HG03442 (cell line): ENCODE measurements at regions not wholly inside any gene's neighbourhood (a gene's known extent, or its start where the extent isn't known, plus 50 kb on each side); places are given as distances from the start of the nearest gene placed in this dataset.

Source experiments
- ATAC-seq: cut with Tn5 transposase; IDR thresholded peaks from one replicate; pipeline ENCODE4 v1.9.1; 2021; ENCODE audit warnings: mild to moderate bottlenecking, moderate library complexity; ENCODE audit not compliant: unreplicated experiment

- ATAC-seq, result no peak
Observed at GRCh38 chr4:81838586-81838985, 366.9 kb upstream of the RASGEF1B start.

- no peak for ATAC-seq
Observed at GRCh38 chr4:81836716-81837115, 365.0 kb upstream of the RASGEF1B start.

GRCh38 chr4:81833576-81833975 is 361.9 kb upstream of the RASGEF1B start:
- ATAC-seq, result no peak

GRCh38 chr4:81828991-81829390 is 357.3 kb upstream of the RASGEF1B start:
- no peak for ATAC-seq

GRCh38 chr4:81827577-81828202 is 356.0 kb upstream of the RASGEF1B start:
- ATAC-seq, result peak; percentile 93

GRCh38 chr4:81826817-81827424 is 355.2 kb upstream of the RASGEF1B start:
- ATAC-seq, result no peak

GRCh38 chr4:81826335-81826734 is 354.6 kb upstream of the RASGEF1B start:
- no peak for ATAC-seq

- ATAC-seq, result no peak
Observed at GRCh38 chr4:81818385-81818920, 346.7 kb upstream of the RASGEF1B start.

- ATAC-seq, result no peak
Observed at GRCh38 chr4:81816031-81816761, 344.5 kb upstream of the RASGEF1B start.

GRCh38 chr4:81814987-81815541 is 343.4 kb upstream of the RASGEF1B start:
- ATAC-seq, result no peak

- no peak for ATAC-seq
Observed at GRCh38 chr4:81811562-81812293, 340.0 kb upstream of the RASGEF1B start.

- ATAC-seq, result no peak
Observed at GRCh38 chr4:81808011-81808672, 336.4 kb upstream of the RASGEF1B start.

GRCh38 chr4:81807386-81807785 is 335.7 kb upstream of the RASGEF1B start:
- no peak for ATAC-seq

GRCh38 chr4:81806485-81806884 is 334.8 kb upstream of the RASGEF1B start:
- no peak for ATAC-seq

- no peak for ATAC-seq
Observed at GRCh38 chr4:81804849-81805248, 333.1 kb upstream of the RASGEF1B start.

GRCh38 chr4:81802285-81802846 is 330.7 kb upstream of the RASGEF1B start:
- no peak for ATAC-seq

- no peak for ATAC-seq
Observed at GRCh38 chr4:81799371-81799770, 327.7 kb upstream of the RASGEF1B start.

- no peak for ATAC-seq
Observed at GRCh38 chr4:81796790-81797528, 325.3 kb upstream of the RASGEF1B start.

GRCh38 chr4:81792521-81792920 is 320.8 kb upstream of the RASGEF1B start:
- no peak for ATAC-seq
